K562 (cell line): ENCODE measurements at regions not wholly inside any gene's neighbourhood (a gene's known extent, or its start where the extent isn't known, plus 50 kb on each side); places are given as distances from the start of the nearest gene placed in this dataset.

Experiments
- ESRRA ChIP-seq: fragments of 450-650 bp; IDR thresholded peaks from 2 replicates; pipeline ENCODE4 v1.6.1; 2014; ENCODE audit warnings: low read depth, mild to moderate bottlenecking, moderate library complexity, borderline replicate concordance
- GATA2 ChIP-seq: sonication (generic); formaldehyde crosslinking; IDR thresholded peaks from 2 replicates; pipeline ENCODE4 v1.4.0; 2020; ENCODE audit warnings: mild to moderate bottlenecking, missing genetic modification reagents
- GTF2F1 ChIP-seq: IDR thresholded peaks from 2 replicates; pipeline ENCODE4 v1.6.1; 2011; ENCODE audit warnings: low read depth, low read length, improper control_type of control experiment
- MEF2D ChIP-seq: conservative IDR thresholded peaks from 2 replicates; pipeline ENCODE4 v1.6.1; 2016; ENCODE audit warnings: low read depth, missing genetic modification characterization, missing compliant biosample characterization
- MYC ChIP-seq, 2 experiments: fragments of 250-450 bp in 1 of 2; sonication (Bioruptor Pico) in 1 of 2; IDR thresholded peaks; 2 replicates each; pipeline versions ENCODE4 v1.5.1 to v1.6.1; 2012 to 2021; ENCODE audit warnings: low read depth in 2 of 2, borderline replicate concordance in 1 of 2, improper control_type of control experiment in 1 of 2, low read length in 1 of 2, mild to moderate bottlenecking in 1 of 2, moderate library complexity in 1 of 2
- NONO ChIP-seq, 2 experiments: fragments of 200-400 bp in 1 of 2; fragments of 450-650 bp in 1 of 2; formaldehyde crosslinking in 1 of 2; IDR thresholded peaks; 2 replicates each; pipeline ENCODE4 v1.6.1; 2017; ENCODE audit warnings: low read depth in 2 of 2, mild to moderate bottlenecking in 2 of 2, moderate library complexity in 2 of 2, low read length in 1 of 2
- POLR2A ChIP-seq: fragments of 450-650 bp; conservative IDR thresholded peaks from 2 replicates; pipeline ENCODE4 v1.6.1; 2016
- POLR2AphosphoS2 ChIP-seq: IDR thresholded peaks from 2 replicates; pipeline ENCODE4 v1.6.1; 2012; ENCODE audit warnings: low read length, improper control_type of control experiment
- PTBP1 ChIP-seq: fragments of 200-400 bp; formaldehyde crosslinking; IDR thresholded peaks from 2 replicates; pipeline ENCODE4 v1.6.1; 2017; ENCODE audit warnings: low read depth, low read length
- YY1 ChIP-seq, 3 experiments: IDR thresholded peaks; 2 replicates each; pipeline ENCODE4 v1.6.1; 2011; ENCODE audit warnings: low read length in 2 of 3, mild to moderate bottlenecking in 2 of 3, moderate library complexity in 2 of 3, borderline replicate concordance in 1 of 3, control low read depth in 1 of 3, low read depth in 1 of 3; ENCODE audit not compliant: insufficient read depth in 3 of 3, insufficient replicate concordance in 2 of 3, control insufficient read depth in 1 of 3, insufficient read length in 1 of 3; ENCODE audit errors: extremely low read depth in 1 of 3
- TF ChIP-seq, protein P1 (sequence below): fragments of 450-650 bp; formaldehyde crosslinking; IDR thresholded peaks from 2 replicates; pipeline ENCODE4 v1.4.0; 2020; ENCODE audit warnings: mild to moderate bottlenecking, moderate library complexity
- TF ChIP-seq, protein P2 (sequence below), 2 experiments: fragments of 450-650 bp in 1 of 2; IDR thresholded peaks; 2 replicates each; pipeline ENCODE4 v1.6.1; 2011 to 2017; ENCODE audit warnings: low read depth in 2 of 2, antibody characterized with exemption in 1 of 2, borderline replicate concordance in 1 of 2, low read length in 1 of 2, mild to moderate bottlenecking in 1 of 2, mixed read lengths in 1 of 2; ENCODE audit not compliant: control insufficient read depth in 1 of 2
- TF ChIP-seq, protein P3 (sequence below): fragments of 450-650 bp; IDR thresholded peaks from 2 replicates; pipeline ENCODE4 v1.7.1; 2018; ENCODE audit warnings: mild to moderate bottlenecking, low read depth; ENCODE audit not compliant: partially characterized antibody

DNA sequence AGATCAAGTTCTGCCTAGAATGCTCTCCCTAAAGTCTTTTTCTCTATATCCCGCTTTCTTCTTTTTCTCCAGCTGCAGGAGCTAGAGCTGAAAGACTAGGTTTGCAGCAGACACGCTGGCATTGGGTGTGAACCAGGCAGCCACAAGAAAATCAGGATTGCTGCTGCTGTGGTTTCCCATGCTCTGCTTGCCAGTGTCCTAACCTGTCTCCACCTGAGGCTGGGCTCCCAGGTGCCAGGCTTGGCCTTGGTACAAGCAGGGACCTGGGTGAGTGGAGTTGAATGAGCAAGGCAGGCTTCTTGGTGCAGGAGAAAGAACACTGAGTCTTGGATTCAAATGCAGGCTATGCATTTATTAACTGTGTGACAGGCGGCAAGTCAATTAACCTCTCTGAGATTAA lies 440.3 kb upstream of the MAF start:
- no peak for TF ChIP-seq NONO (IDR thresholded peaks at IDR 0.05; ENCODE audit: low read depth in 2 of 2, low read length in 1 of 2)
- TF ChIP-seq GATA2, result no peak
- TF ChIP-seq POLR2A, result no peak
- no peak for TF ChIP-seq POLR2AphosphoS2
- no peak for TF ChIP-seq ESRRA
- TF ChIP-seq MEF2D (tag), result no peak
- TF ChIP-seq, protein P1, sequence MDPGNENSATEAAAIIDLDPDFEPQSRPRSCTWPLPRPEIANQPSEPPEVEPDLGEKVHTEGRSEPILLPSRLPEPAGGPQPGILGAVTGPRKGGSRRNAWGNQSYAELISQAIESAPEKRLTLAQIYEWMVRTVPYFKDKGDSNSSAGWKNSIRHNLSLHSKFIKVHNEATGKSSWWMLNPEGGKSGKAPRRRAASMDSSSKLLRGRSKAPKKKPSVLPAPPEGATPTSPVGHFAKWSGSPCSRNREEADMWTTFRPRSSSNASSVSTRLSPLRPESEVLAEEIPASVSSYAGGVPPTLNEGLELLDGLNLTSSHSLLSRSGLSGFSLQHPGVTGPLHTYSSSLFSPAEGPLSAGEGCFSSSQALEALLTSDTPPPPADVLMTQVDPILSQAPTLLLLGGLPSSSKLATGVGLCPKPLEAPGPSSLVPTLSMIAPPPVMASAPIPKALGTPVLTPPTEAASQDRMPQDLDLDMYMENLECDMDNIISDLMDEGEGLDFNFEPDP (CRISPR knock-in tag), result no peak
- no peak for TF ChIP-seq PTBP1
- TF ChIP-seq GTF2F1, result no peak
- TF ChIP-seq MYC (IDR thresholded peaks at IDR 0.05; ENCODE audit: low read depth, low read length), result no peak
- no peak for TF ChIP-seq MYC (CRISPR knock-in tag; IDR thresholded peaks at IDR 0.05; ENCODE audit: borderline replicate concordance, low read depth)
- TF ChIP-seq, protein P2, sequence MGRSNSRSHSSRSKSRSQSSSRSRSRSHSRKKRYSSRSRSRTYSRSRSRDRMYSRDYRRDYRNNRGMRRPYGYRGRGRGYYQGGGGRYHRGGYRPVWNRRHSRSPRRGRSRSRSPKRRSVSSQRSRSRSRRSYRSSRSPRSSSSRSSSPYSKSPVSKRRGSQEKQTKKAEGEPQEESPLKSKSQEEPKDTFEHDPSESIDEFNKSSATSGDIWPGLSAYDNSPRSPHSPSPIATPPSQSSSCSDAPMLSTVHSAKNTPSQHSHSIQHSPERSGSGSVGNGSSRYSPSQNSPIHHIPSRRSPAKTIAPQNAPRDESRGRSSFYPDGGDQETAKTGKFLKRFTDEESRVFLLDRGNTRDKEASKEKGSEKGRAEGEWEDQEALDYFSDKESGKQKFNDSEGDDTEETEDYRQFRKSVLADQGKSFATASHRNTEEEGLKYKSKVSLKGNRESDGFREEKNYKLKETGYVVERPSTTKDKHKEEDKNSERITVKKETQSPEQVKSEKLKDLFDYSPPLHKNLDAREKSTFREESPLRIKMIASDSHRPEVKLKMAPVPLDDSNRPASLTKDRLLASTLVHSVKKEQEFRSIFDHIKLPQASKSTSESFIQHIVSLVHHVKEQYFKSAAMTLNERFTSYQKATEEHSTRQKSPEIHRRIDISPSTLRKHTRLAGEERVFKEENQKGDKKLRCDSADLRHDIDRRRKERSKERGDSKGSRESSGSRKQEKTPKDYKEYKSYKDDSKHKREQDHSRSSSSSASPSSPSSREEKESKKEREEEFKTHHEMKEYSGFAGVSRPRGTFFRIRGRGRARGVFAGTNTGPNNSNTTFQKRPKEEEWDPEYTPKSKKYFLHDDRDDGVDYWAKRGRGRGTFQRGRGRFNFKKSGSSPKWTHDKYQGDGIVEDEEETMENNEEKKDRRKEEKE (IDR thresholded peaks at IDR 0.05; ENCODE audit: borderline replicate concordance in 1 of 2, control insufficient read depth in 1 of 2, low read depth in 2 of 2, low read length in 1 of 2), result no peak
- TF ChIP-seq, protein P3, sequence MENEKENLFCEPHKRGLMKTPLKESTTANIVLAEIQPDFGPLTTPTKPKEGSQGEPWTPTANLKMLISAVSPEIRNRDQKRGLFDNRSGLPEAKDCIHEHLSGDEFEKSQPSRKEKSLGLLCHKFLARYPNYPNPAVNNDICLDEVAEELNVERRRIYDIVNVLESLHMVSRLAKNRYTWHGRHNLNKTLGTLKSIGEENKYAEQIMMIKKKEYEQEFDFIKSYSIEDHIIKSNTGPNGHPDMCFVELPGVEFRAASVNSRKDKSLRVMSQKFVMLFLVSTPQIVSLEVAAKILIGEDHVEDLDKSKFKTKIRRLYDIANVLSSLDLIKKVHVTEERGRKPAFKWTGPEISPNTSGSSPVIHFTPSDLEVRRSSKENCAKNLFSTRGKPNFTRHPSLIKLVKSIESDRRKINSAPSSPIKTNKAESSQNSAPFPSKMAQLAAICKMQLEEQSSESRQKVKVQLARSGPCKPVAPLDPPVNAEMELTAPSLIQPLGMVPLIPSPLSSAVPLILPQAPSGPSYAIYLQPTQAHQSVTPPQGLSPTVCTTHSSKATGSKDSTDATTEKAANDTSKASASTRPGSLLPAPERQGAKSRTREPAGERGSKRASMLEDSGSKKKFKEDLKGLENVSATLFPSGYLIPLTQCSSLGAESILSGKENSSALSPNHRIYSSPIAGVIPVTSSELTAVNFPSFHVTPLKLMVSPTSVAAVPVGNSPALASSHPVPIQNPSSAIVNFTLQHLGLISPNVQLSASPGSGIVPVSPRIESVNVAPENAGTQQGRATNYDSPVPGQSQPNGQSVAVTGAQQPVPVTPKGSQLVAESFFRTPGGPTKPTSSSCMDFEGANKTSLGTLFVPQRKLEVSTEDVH, result no peak
- no peak for TF ChIP-seq YY1 (IDR thresholded peaks at IDR 0.05; ENCODE audit: borderline replicate concordance in 1 of 3, control insufficient read depth in 1 of 3, extremely low read depth in 1 of 3, insufficient read depth in 3 of 3, insufficient read length in 1 of 3, insufficient replicate concordance in 2 of 3, low read depth in 1 of 3, low read length in 2 of 3)
